Effector memory CD8-positive, alpha-beta T cell (primary cell): ENCODE measurements at regions not wholly inside any gene's neighbourhood (a gene's known extent, or its start where the extent isn't known, plus 50 kb on each side); places are given as distances from the start of the nearest gene placed in this dataset.

Experiments used
- ATAC-seq: fragments of 150-1000 bp; cut with Tn5 transposase; replicated peaks from 2 replicates; pipeline ENCODE4 v1.10.0; 2021; ENCODE audit warnings: mild to moderate bottlenecking, moderate library complexity
- DNase-seq, 3 experiments: peaks; one replicate each; pipeline ENCODE4 v3.0.0; 2021
- H3K27ac Mint-ChIP-seq, 2 donors: one replicate each; pipeline ENCODE4 v1.8.0; 2022; ENCODE audit warnings: mild to moderate bottlenecking in 2 of 2, mixed read lengths in 2 of 2, moderate library complexity in 2 of 2
- H3K27me3 Mint-ChIP-seq, 2 donors: one replicate each; pipeline ENCODE4 v1.8.0; 2022; ENCODE audit warnings: mixed read lengths in 2 of 2
- H3K36me3 Mint-ChIP-seq: one replicate; pipeline ENCODE4 v1.8.0; 2022; ENCODE audit warnings: mild to moderate bottlenecking, moderate library complexity, mixed read lengths; ENCODE audit not compliant: insufficient read depth
- H3K4me1 Mint-ChIP-seq, 2 donors: one replicate each; pipeline ENCODE4 v1.8.0; 2022; ENCODE audit warnings: low read depth in 2 of 2, mixed read lengths in 2 of 2
- H3K4me3 Mint-ChIP-seq, 2 donors: one replicate each; pipeline ENCODE4 v1.8.0; 2022; ENCODE audit warnings: mild to moderate bottlenecking in 2 of 2, mixed read lengths in 2 of 2, moderate library complexity in 2 of 2
- H3K9me3 Mint-ChIP-seq, 2 donors: one replicate each; pipeline ENCODE4 v1.8.0; 2022; ENCODE audit warnings: mixed read lengths in 2 of 2

- DNase-seq, result no peak
- Mint-ChIP-seq H3K4me1 (no peaks in the 10 kb centered on the region), H3K9me3 (no peaks in the 10 kb centered on the region), H3K36me3 (peaks cover 3% of the 10 kb centered on the region), H3K4me3 (no peak overlapping the region), H3K27me3 (peaks cover 4 to 12% of the 10 kb centered on the region in 2 donors), H3K27ac (no peak overlapping the region)
- no peak for ATAC-seq
Observed at GRCh38 chr2:47315475-47315874, 53.6 kb upstream of the EPCAM start.

DNA sequence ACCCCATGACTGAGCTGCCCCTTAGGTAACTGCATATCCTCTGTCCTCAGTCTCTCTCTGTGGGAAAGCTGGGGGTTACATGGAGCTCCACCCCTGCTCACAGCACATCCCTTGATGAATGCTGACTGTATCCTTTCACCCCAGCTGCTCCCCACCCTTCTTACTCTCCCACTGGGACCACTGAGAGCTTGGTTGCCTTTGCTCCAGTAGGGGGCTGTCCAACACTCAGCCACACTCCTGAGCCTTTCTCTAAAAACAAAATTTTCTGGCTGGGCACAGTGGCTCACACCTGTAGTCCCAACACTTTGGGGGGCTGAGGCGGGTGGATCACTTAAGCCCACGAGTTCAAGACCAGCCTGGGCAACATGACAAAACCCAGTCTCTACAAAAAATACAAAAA lies 55.4 kb upstream of the EPCAM start:
- ATAC-seq, result no peak
- no peaks in the 10 kb centered on the region for H3K9me3 Mint-ChIP-seq
- no peak for DNase-seq
- no peaks in the 10 kb centered on the region for H3K36me3 Mint-ChIP-seq
- no peaks in the 10 kb centered on the region for H3K4me1 Mint-ChIP-seq
- H3K27me3 Mint-ChIP-seq, result peaks cover 0 to 21% of the 10 kb centered on the region in 2 donors
- H3K4me3 Mint-ChIP-seq, result no peak overlapping the region
- no peak overlapping the region for H3K27ac Mint-ChIP-seq

DNA sequence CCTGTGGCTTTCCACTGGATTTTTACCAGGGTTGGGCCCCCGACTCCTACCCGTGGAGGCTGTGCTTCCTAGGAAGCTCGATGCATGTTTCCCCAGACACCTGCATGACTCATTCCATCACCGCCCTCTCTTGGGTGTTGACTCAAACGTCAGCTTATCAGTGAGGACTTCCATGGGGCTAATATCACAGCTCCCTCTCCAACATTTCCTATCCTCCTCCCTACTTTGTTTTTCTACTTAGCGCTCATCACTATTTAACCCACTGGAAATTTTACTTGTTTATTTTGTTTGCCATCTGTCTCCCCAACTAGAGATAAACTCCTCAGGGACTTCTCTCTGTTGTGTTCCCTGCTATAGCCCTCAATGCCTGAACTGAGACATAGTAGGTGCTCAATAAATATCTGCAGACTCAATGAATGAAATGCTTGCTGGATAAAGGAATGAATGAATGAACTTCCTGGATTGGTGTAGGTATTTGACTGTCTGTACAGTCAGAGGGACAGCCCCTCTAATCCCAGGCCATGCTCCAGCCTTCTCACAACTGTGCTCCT lies 55.9 kb upstream of the EPCAM start:
- DNase-seq (no peak), ATAC-seq (no peak)
- Mint-ChIP-seq H3K9me3 (no peaks in the 10 kb centered on the region), H3K27ac (no peak overlapping the region), H3K27me3 (peaks cover 0 to 21% of the 10 kb centered on the region in 2 donors), H3K36me3 (no peaks in the 10 kb centered on the region), H3K4me3 (no peak overlapping the region), H3K4me1 (no peaks in the 10 kb centered on the region)

- Mint-ChIP-seq H3K9me3 (no peaks in the 10 kb centered on the region), H3K4me3 (no peak overlapping the region), H3K36me3 (no peaks in the 10 kb centered on the region), H3K4me1 (no peaks in the 10 kb centered on the region), H3K27me3 (peaks cover 0 to 24% of the 10 kb centered on the region in 2 donors), H3K27ac (no peak overlapping the region)
- DNase-seq (no peak), ATAC-seq (no peak)
Observed at GRCh38 chr2:47312491-47312850, 56.6 kb upstream of the EPCAM start.

- no peak for DNase-seq
- no peak for ATAC-seq
- Mint-ChIP-seq H3K27me3 (peaks cover 0 to 29% of the 10 kb centered on the region in 2 donors), H3K36me3 (no peaks in the 10 kb centered on the region), H3K27ac (no peak overlapping the region), H3K4me1 (no peaks in the 10 kb centered on the region), H3K4me3 (no peak overlapping the region), H3K9me3 (no peaks in the 10 kb centered on the region)
Observed at GRCh38 chr2:47311764-47312490, 57.2 kb upstream of the EPCAM start.

DNA sequence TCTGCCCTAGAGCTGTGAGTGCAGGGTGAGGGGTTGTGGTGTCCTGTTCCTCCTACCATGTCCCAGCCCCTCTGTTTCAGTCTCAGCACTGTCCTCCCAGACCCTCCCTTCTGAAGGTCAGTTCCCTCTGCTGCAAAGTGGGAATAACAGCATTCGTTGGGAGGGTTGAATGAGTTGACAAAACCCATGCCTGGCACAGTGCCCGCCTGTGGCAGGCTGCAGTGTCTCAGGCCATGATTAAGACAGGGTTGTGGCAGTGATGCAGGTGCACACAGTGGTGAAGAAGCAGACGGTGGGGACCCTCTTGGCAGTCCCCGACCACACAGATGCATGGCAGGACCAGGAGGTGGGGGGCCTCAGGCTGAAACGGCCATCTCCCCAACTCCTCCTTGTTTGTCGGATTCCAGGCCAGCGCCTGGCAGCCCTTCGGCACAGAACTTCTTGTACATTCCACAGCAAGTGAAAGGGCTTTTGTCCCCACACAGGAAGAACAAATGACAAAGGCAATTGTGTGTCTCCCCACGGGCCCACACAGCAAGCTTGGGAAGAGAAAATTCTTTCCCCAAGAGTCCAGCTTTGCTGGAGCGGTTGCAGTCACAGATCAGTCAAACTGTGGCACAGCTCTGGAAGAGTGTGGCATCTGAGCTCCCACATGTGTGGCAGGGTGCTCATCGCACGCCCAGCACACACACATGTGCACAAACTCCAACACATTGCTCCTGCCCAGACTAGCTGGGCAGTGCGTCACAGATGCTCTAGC lies 58.1 kb upstream of the EPCAM start:
- DNase-seq (no peak), ATAC-seq (no peak)
- Mint-ChIP-seq H3K4me1 (no peaks in the 10 kb centered on the region), H3K36me3 (no peaks in the 10 kb centered on the region), H3K27ac (no peak overlapping the region), H3K27me3 (peaks cover 6 to 38% of the 10 kb centered on the region in 2 donors), H3K4me3 (no peak overlapping the region), H3K9me3 (no peaks in the 10 kb centered on the region)

DNA sequence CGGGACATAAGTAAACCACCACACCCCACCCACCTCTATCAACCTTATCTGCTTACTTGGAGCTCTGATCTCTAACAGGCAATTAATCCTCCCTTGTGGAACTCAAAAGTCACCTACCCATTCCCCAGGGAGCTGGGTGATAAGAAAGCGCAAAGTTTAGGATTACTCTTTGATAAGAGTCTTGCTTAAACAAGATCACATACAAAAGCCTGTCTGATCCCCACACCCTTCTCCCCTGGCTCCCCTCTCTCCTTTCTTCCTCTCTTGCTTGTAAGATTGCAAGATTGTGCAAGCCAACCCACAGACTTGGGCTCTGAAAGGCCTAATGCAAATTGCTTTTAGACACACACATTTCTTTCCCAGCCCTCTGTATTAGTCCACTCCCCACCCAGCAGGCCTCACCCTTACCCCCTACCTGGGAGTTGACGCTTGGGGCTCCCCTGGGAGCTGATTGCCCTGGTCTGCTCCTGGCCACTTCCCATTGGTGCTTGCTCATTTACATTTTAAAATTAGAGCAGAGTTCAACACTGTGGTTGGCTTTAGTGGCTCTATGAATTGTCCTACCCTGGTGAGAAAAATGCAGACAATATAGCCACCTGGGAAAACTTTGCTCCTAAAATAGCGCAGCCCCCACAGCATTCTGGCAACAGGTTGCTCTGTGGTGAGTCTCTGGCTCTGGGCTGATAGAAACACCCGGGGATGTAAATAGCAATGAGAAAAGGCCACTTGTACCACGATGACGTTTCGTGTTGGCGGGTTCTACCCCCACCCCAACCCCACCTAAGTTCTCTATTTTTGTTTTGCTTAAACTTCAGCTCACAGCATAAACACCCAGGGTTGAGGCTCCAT lies 58.9 kb upstream of the EPCAM start:
- no peaks in the 10 kb centered on the region for H3K9me3 Mint-ChIP-seq
- ATAC-seq (peak; percentile 14), DNase-seq (no peak)
- H3K4me1 Mint-ChIP-seq, result no peaks in the 10 kb centered on the region
- H3K27ac Mint-ChIP-seq, result no peak overlapping the region
- H3K36me3 Mint-ChIP-seq, result no peaks in the 10 kb centered on the region
- no peak overlapping the region for H3K4me3 Mint-ChIP-seq
- H3K27me3 Mint-ChIP-seq, result peaks cover 8 to 46% of the 10 kb centered on the region in 2 donors

DNA sequence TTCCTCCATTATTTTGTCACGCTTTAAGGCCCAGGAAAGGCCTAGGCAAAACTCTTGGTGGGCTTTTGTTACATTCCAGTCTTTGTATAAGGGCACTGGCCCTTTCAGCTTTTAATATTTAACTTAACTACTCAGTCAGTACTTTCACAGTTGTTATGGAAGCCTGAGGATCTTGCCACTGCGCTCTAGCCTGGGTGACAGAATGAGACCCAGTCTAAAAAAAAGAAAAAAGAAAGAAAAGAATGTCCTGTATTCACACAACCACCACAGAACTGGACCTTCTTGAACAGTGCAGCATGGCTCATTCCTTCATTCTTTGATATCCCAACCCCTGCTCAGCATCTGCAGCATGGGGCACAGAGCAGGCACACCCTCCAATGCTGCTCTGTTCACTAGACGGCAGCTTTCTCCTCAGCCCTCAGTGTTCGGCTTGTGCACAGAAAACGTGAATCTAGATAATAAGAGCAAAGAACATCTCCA lies 59.6 kb upstream of the EPCAM start:
- ATAC-seq (no peak), DNase-seq (no peak)
- H3K27me3 Mint-ChIP-seq, result peaks cover 15 to 52% of the 10 kb centered on the region in 2 donors
- H3K9me3 Mint-ChIP-seq, result no peaks in the 10 kb centered on the region
- no peak overlapping the region for H3K27ac Mint-ChIP-seq
- no peaks in the 10 kb centered on the region for H3K36me3 Mint-ChIP-seq
- no peaks in the 10 kb centered on the region for H3K4me1 Mint-ChIP-seq
- no peak overlapping the region for H3K4me3 Mint-ChIP-seq

GRCh38 chr2:47307066-47307465 lies 62.0 kb upstream of the EPCAM start:
- no peaks in the 10 kb centered on the region for H3K9me3 Mint-ChIP-seq
- ATAC-seq (no peak), DNase-seq (no peak)
- peaks cover 21 to 59% of the 10 kb centered on the region in 2 donors for H3K27me3 Mint-ChIP-seq
- no peak overlapping the region for H3K4me3 Mint-ChIP-seq
- no peaks in the 10 kb centered on the region for H3K4me1 Mint-ChIP-seq
- H3K36me3 Mint-ChIP-seq, result no peaks in the 10 kb centered on the region
- H3K27ac Mint-ChIP-seq, result no peak overlapping the region

- no peak for ATAC-seq
- no peak overlapping the region for H3K4me3 Mint-ChIP-seq
- H3K4me1 Mint-ChIP-seq, result peaks cover 7 to 10% of the 10 kb centered on the region in 2 donors
Observed at GRCh38 chr2:47304654-47305053, 64.5 kb upstream of the EPCAM start.

GRCh38 chr2:47303341-47304148 lies 65.6 kb upstream of the EPCAM start:
- H3K9me3 Mint-ChIP-seq, result no peaks in the 10 kb centered on the region
- H3K27ac Mint-ChIP-seq, result no peak overlapping the region
- ATAC-seq (no peak), DNase-seq (no peak)
- H3K4me3 Mint-ChIP-seq, result no peak overlapping the region
- peaks cover 23 to 51% of the 10 kb centered on the region in 2 donors for H3K27me3 Mint-ChIP-seq
- H3K36me3 Mint-ChIP-seq, result peaks cover 2% of the 10 kb centered on the region
- peaks cover 7 to 10% of the 10 kb centered on the region in 2 donors for H3K4me1 Mint-ChIP-seq

More at GRCh38 chr2:47304654-47305053, 64.5 kb upstream of the EPCAM start:
- Mint-ChIP-seq H3K27ac (no peak overlapping the region), H3K36me3 (peaks cover 2% of the 10 kb centered on the region), H3K27me3 (peaks cover 23 to 57% of the 10 kb centered on the region in 2 donors), H3K9me3 (no peaks in the 10 kb centered on the region)
- no peak for DNase-seq

GRCh38 chr2:47302308-47302707 lies 66.8 kb upstream of the EPCAM start:
- no peak for DNase-seq
- Mint-ChIP-seq H3K4me1 (peaks cover 7 to 10% of the 10 kb centered on the region in 2 donors), H3K27me3 (peaks cover 23 to 47% of the 10 kb centered on the region in 2 donors), H3K36me3 (peaks cover 2% of the 10 kb centered on the region), H3K9me3 (no peaks in the 10 kb centered on the region), H3K4me3 (no peak overlapping the region), H3K27ac (no peak overlapping the region)
- no peak for ATAC-seq
